ENCODE measurements at regions not wholly inside any gene's neighbourhood (a gene's known extent, or its start where the extent isn't known, plus 50 kb on each side); places are given as distances from the start of the nearest gene placed in this dataset.

- H3K4me3 ChIP-seq (ENCODE audit: low read depth in 1 of 2, low read length in 2 of 2): no peak overlapping the region
- peaks cover 24% of the 10 kb centered on the region for H3K4me1 ChIP-seq (ENCODE audit: insufficient read depth, low read length)
- H3K9ac ChIP-seq (ENCODE audit: low read length): no peak overlapping the region
- no peak overlapping the region for H3K27ac ChIP-seq (ENCODE audit: low read depth, low read length)
- no peaks in the 10 kb centered on the region for H3K27me3 ChIP-seq (ENCODE audit: control insufficient read depth in 1 of 2, insufficient read depth in 2 of 2, low read length in 2 of 2)
- H3K9me3 ChIP-seq (ENCODE audit: low read length): no peaks in the 10 kb centered on the region
- H3K36me3 ChIP-seq (ENCODE audit: insufficient read depth, low read length): no peaks in the 10 kb centered on the region
Observed at GRCh38 chr3:124161448-124161847, 169.5 kb upstream of the ROPN1 start.

GRCh38 chr3:124163689-124164088, 171.8 kb upstream of the ROPN1 start:
- H3K36me3 ChIP-seq (ENCODE audit: insufficient read depth, low read length): no peaks in the 10 kb centered on the region
- no peaks in the 10 kb centered on the region for H3K27me3 ChIP-seq (ENCODE audit: control insufficient read depth in 1 of 2, insufficient read depth in 2 of 2, low read length in 2 of 2)
- H3K4me3 ChIP-seq (ENCODE audit: low read depth in 1 of 2, low read length in 2 of 2): no peak overlapping the region
- no peak overlapping the region for H3K27ac ChIP-seq (ENCODE audit: low read depth, low read length)
- no peaks in the 10 kb centered on the region for H3K9me3 ChIP-seq (ENCODE audit: low read length)
- H3K4me1 ChIP-seq (ENCODE audit: insufficient read depth, low read length): peaks cover 8% of the 10 kb centered on the region
- no peak overlapping the region for H3K9ac ChIP-seq (ENCODE audit: low read length)

DNA sequence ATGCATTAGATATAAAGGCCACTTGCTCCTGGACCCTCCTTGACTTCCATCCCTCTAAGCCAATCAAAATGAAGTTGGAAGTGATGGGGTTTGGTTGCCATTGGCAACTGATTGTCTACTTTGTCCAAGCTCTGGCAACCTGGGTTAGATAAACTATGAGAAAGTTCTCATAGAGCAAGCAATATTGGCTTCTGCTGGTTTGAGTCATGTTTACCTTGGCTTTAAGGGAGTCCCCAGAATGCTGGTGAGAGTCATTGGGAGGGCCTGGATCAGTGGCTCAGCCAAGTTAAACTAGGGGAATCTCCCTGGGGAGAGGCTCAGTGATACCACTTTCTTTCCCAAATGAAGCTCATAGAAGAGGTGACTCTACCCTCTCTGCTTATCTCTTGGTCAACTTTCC, 176.3 kb upstream of the ROPN1 start:
- Histone ChIP-seq H3K27me3 (ENCODE audit: control insufficient read depth in 1 of 2, insufficient read depth in 2 of 2, low read length in 2 of 2) (no peaks in the 10 kb centered on the region), H3K27ac (ENCODE audit: low read depth, low read length) (no peak overlapping the region)

GRCh38 chr3:124172283-124172682, 180.4 kb upstream of the ROPN1 start:
- H3K9ac ChIP-seq (ENCODE audit: low read length): no peak overlapping the region
- H3K36me3 ChIP-seq (ENCODE audit: insufficient read depth, low read length): no peaks in the 10 kb centered on the region
- H3K27me3 ChIP-seq (ENCODE audit: control insufficient read depth in 1 of 2, insufficient read depth in 2 of 2, low read length in 2 of 2): no peaks in the 10 kb centered on the region
- no peak overlapping the region for H3K27ac ChIP-seq (ENCODE audit: low read depth, low read length)
- peaks cover 40% of the 10 kb centered on the region for H3K4me1 ChIP-seq (ENCODE audit: insufficient read depth, low read length)
- no peaks in the 10 kb centered on the region for H3K9me3 ChIP-seq (ENCODE audit: low read length)
- no peak overlapping the region for H3K4me3 ChIP-seq (ENCODE audit: low read depth in 1 of 2, low read length in 2 of 2)

More for the DNA sequence above, 176.3 kb upstream of the ROPN1 start:
- peaks cover 15% of the 10 kb centered on the region for H3K4me1 ChIP-seq (ENCODE audit: insufficient read depth, low read length)
- H3K9me3 ChIP-seq (ENCODE audit: low read length): no peaks in the 10 kb centered on the region
- no peak overlapping the region for H3K9ac ChIP-seq (ENCODE audit: low read length)
- H3K36me3 ChIP-seq (ENCODE audit: insufficient read depth, low read length): no peaks in the 10 kb centered on the region
- H3K4me3 ChIP-seq (ENCODE audit: low read depth in 1 of 2, low read length in 2 of 2): no peak overlapping the region

DNA sequence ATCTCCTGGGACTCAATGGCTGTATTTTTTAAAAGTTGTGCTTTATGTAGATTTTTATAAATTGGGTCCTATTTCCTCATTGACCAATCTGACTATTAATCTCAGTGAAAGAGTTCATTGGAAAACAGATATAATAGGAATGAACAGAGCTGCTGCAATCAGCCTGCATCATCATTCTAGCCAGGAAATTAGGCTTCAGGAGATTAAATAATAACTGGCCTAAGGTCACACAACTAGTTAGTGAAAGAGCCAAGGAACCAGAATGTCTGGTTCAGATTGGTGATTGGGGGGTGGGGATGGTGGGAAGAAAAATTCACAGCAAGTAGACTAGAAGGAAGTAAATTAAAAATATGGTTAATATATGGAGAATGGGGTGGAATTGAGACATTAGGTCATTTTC, 180.9 kb upstream of the ROPN1 start:
- Histone ChIP-seq H3K9me3 (ENCODE audit: low read length) (no peaks in the 10 kb centered on the region), H3K9ac (ENCODE audit: low read length) (no peak overlapping the region), H3K27me3 (ENCODE audit: control insufficient read depth in 1 of 2, insufficient read depth in 2 of 2, low read length in 2 of 2) (no peaks in the 10 kb centered on the region), H3K4me1 (ENCODE audit: insufficient read depth, low read length) (peaks cover 45% of the 10 kb centered on the region), H3K27ac (ENCODE audit: low read depth, low read length) (no peak overlapping the region), H3K4me3 (ENCODE audit: low read depth in 1 of 2, low read length in 2 of 2) (no peak overlapping the region), H3K36me3 (ENCODE audit: insufficient read depth, low read length) (no peaks in the 10 kb centered on the region)

DNA sequence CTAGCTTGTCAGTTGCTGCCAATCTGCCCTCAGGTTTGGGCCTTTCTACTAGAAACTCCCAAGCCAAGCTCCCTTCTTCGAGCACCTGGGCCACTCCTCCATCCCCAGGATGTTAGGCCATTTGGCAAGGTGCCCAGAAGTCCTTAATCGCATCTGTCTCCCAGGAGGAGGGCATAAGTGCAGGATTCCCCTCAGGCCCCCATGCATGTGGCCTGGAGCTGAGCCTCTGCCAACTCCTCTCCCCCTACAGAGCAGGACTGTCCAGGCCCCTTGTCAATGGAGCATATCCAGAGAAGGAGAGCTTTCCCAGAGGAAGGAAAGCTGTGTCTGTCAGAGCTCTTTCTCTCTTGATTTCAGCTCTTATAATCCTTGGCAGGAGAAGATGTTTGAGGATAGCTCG, 182.6 kb upstream of the ROPN1 start:
- Histone ChIP-seq H3K4me1 (ENCODE audit: insufficient read depth, low read length) (peaks cover 46% of the 10 kb centered on the region), H3K27ac (ENCODE audit: low read depth, low read length) (no peak overlapping the region), H3K36me3 (ENCODE audit: insufficient read depth, low read length) (no peaks in the 10 kb centered on the region), H3K9ac (ENCODE audit: low read length) (no peak overlapping the region), H3K27me3 (ENCODE audit: control insufficient read depth in 1 of 2, insufficient read depth in 2 of 2, low read length in 2 of 2) (no peaks in the 10 kb centered on the region), H3K9me3 (ENCODE audit: low read length) (no peaks in the 10 kb centered on the region), H3K4me3 (ENCODE audit: low read depth in 1 of 2, low read length in 2 of 2) (no peak overlapping the region)

DNA sequence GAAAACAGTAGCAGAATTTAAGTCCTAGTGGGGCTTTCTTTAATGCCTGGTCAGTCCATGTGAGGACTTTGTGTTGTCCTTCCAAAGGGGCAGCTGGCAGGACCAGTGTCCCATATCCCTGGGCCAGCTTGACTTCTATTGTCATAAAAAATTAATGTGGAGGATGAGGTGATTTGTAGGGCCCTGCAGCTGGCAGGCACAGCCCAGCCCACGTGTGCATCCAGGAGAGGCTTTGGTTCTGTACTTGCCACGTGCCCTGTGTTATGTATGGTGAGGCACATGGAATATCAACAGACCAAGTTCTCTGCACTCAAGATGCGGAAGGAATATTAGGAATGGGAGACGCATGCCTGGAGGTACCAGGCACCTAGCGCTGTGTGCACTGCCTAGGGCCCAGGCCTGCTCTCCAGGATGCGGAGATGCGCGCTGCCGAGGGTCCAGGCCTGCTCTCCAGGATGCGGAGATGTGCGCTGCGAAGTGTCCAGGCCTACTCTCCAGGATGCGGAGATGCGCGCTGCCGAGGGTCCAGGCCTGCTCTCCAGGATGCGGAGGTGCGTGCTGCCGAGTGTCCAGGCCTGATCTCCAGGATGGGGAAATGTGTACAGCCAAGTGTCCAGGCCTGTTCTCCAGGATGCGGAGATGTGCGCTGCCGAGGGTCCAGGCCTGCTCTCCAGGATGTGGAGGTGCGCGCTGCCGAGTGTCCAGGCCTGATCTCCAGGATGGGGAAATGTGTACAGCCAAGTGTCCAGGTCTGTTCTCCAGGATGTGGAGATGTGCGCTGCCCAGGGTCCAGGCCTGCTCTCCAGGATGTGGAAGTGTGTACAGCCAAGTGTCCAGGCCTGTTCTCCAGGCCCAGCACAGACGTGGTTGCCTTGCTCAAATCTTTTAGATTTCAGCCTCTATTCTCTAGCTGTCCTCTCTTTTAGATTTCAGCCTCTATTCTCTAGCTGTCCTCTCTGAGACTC, 183.3 kb upstream of the ROPN1 start:
- Histone ChIP-seq H3K27me3 (ENCODE audit: control insufficient read depth in 1 of 2, insufficient read depth in 2 of 2, low read length in 2 of 2) (no peaks in the 10 kb centered on the region), H3K36me3 (ENCODE audit: insufficient read depth, low read length) (no peaks in the 10 kb centered on the region), H3K4me1 (ENCODE audit: insufficient read depth, low read length) (peaks cover 39% of the 10 kb centered on the region), H3K27ac (ENCODE audit: low read depth, low read length) (no peak overlapping the region), H3K4me3 (ENCODE audit: low read depth in 1 of 2, low read length in 2 of 2) (no peak overlapping the region), H3K9ac (ENCODE audit: low read length) (no peak overlapping the region), H3K9me3 (ENCODE audit: low read length) (no peaks in the 10 kb centered on the region)

DNA sequence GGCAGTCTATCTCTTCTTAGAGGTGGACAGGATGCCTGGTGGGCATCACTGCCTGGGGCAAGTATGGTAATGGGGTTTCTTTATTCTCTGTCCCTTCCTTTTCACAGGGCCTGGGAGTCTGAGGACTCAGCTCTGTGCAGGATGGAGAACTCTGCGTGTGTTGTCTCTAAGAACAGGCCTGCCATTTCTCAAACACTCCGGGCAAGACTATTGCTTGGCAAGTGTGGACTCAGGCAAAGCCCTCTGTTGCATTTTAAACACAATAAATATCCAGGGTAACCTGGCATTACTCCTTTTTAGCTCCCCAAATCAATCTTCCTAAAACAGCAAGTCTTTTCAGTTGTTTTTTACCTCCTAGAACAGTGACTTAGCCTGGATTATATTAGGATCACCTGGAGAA, 185.1 kb upstream of the ROPN1 start:
- Histone ChIP-seq H3K9me3 (ENCODE audit: low read length) (no peaks in the 10 kb centered on the region), H3K9ac (ENCODE audit: low read length) (no peak overlapping the region), H3K27ac (ENCODE audit: low read depth, low read length) (no peak overlapping the region), H3K4me1 (ENCODE audit: insufficient read depth, low read length) (peaks cover 36% of the 10 kb centered on the region), H3K36me3 (ENCODE audit: insufficient read depth, low read length) (no peaks in the 10 kb centered on the region), H3K4me3 (ENCODE audit: low read depth in 1 of 2, low read length in 2 of 2) (no peak overlapping the region), H3K27me3 (ENCODE audit: control insufficient read depth in 1 of 2, insufficient read depth in 2 of 2, low read length in 2 of 2) (no peaks in the 10 kb centered on the region)

GRCh38 chr3:124178531-124178930, 186.6 kb upstream of the ROPN1 start:
- Histone ChIP-seq H3K9me3 (ENCODE audit: low read length) (no peaks in the 10 kb centered on the region), H3K27me3 (ENCODE audit: control insufficient read depth in 1 of 2, insufficient read depth in 2 of 2, low read length in 2 of 2) (no peaks in the 10 kb centered on the region), H3K27ac (ENCODE audit: low read depth, low read length) (no peak overlapping the region), H3K36me3 (ENCODE audit: insufficient read depth, low read length) (no peaks in the 10 kb centered on the region), H3K9ac (ENCODE audit: low read length) (no peak overlapping the region), H3K4me3 (ENCODE audit: low read depth in 1 of 2, low read length in 2 of 2) (no peak overlapping the region), H3K4me1 (ENCODE audit: insufficient read depth, low read length) (peaks cover 36% of the 10 kb centered on the region)

- Histone ChIP-seq H3K9ac (ENCODE audit: low read length) (no peak overlapping the region), H3K36me3 (ENCODE audit: insufficient read depth, low read length) (no peaks in the 10 kb centered on the region), H3K4me3 (ENCODE audit: low read depth in 1 of 2, low read length in 2 of 2) (no peak overlapping the region), H3K27ac (ENCODE audit: low read depth, low read length) (no peak overlapping the region), H3K4me1 (ENCODE audit: insufficient read depth, low read length) (peaks cover 13% of the 10 kb centered on the region), H3K27me3 (ENCODE audit: control insufficient read depth in 1 of 2, insufficient read depth in 2 of 2, low read length in 2 of 2) (no peaks in the 10 kb centered on the region), H3K9me3 (ENCODE audit: low read length) (no peaks in the 10 kb centered on the region)
Observed at GRCh38 chr3:124200407-124200806, 208.5 kb upstream of the ROPN1 start.

GRCh38 chr3:124201226-124201625, 209.3 kb upstream of the ROPN1 start:
- no peak overlapping the region for H3K9ac ChIP-seq (ENCODE audit: low read length)
- H3K4me1 ChIP-seq (ENCODE audit: insufficient read depth, low read length): peaks cover 13% of the 10 kb centered on the region
- no peaks in the 10 kb centered on the region for H3K9me3 ChIP-seq (ENCODE audit: low read length)
- no peaks in the 10 kb centered on the region for H3K27me3 ChIP-seq (ENCODE audit: control insufficient read depth in 1 of 2, insufficient read depth in 2 of 2, low read length in 2 of 2)
- no peak overlapping the region for H3K4me3 ChIP-seq (ENCODE audit: low read depth in 1 of 2, low read length in 2 of 2)
- no peak overlapping the region for H3K27ac ChIP-seq (ENCODE audit: low read depth, low read length)
- no peaks in the 10 kb centered on the region for H3K36me3 ChIP-seq (ENCODE audit: insufficient read depth, low read length)

DNA sequence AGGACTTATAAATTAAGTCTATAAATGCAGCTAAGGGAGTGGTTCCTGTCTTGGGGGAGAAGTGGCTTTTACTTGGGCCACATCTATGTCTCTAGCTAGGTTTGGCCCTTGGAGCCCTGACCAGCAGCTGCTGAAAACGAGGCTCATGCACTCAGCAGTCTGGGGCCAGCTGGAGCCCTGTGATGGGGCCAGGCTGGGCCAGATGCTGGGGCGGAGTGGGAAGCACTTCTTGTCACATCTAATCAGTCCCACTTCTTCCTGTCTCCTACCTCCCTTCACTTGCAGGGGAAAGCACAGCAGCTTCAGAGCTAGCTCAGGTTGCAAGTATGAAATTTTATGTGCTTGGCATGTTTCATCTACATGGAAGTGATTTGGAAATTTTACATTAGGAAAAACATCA, 209.9 kb upstream of the ROPN1 start:
- Histone ChIP-seq H3K27ac (ENCODE audit: low read depth, low read length) (no peak overlapping the region), H3K36me3 (ENCODE audit: insufficient read depth, low read length) (no peaks in the 10 kb centered on the region), H3K27me3 (ENCODE audit: control insufficient read depth in 1 of 2, insufficient read depth in 2 of 2, low read length in 2 of 2) (no peaks in the 10 kb centered on the region), H3K9me3 (ENCODE audit: low read length) (no peaks in the 10 kb centered on the region), H3K9ac (ENCODE audit: low read length) (no peak overlapping the region), H3K4me3 (ENCODE audit: low read depth in 1 of 2, low read length in 2 of 2) (no peak overlapping the region), H3K4me1 (ENCODE audit: insufficient read depth, low read length) (peaks cover 13% of the 10 kb centered on the region)

All from muscle layer of colon (tissue), 2 donors.